ENCODE measurements at regions not wholly inside any gene's neighbourhood (a gene's known extent, or its start where the extent isn't known, plus 50 kb on each side); places are given as distances from the start of the nearest gene placed in this dataset.

GRCh38 chr3:177705976-177706823 is 508.9 kb upstream of the TBL1XR1 start:
- no peak overlapping the region for H2BK20ac ChIP-seq (ENCODE audit: low read length)
- H3K56ac ChIP-seq (replicated peaks; ENCODE audit: insufficient read length, low read depth, low read length) = no peak overlapping the region
- no peak overlapping the region for H2BK120ac ChIP-seq (replicated peaks; ENCODE audit: low read depth, low read length)
- no peak overlapping the region for H4K91ac ChIP-seq (replicated peaks; ENCODE audit: insufficient read length, low read length)
- H3K4me3 ChIP-seq (ENCODE audit: extremely low read depth in 1 of 4, insufficient read depth in 2 of 4, low read depth in 3 of 4, low read length in 4 of 4) = no peak overlapping the region
- H3K4me1 ChIP-seq (replicated peaks in 1 of 4; ENCODE audit: control insufficient read depth in 3 of 4, insufficient read depth in 4 of 4, low read length in 3 of 4) = no peaks in the 10 kb centered on the region
- ChIA-PET POLR2A (ENCODE audit: partially characterized antibody) (no interaction called here), CTCF (ENCODE audit: partially characterized antibody) (no interaction called here)
- H3K4ac ChIP-seq (replicated peaks; ENCODE audit: insufficient read length, low read depth, low read length) = no peak overlapping the region
- no peaks in the 10 kb centered on the region for H4K20me1 ChIP-seq (replicated peaks in 1 of 2; ENCODE audit: control insufficient read depth in 1 of 2, insufficient read depth in 2 of 2, low read length in 2 of 2)
- H3K27ac ChIP-seq (ENCODE audit: low read depth, low read length) = no peak overlapping the region
- WGBS, 2 experiments (ENCODE audit: extremely low coverage in 1 of 2, insufficient coverage in 1 of 2, insufficient read length in 1 of 2, insufficient replicate concordance in 2 of 2, low coverage in 1 of 2, low lambda C conversion rate in 2 of 2, missing lambda C conversion rate in 1 of 2) = 88% methylated on average over 4 of the region's 4 CpGs; no CpG with 5 or more reads in 1 of the 2 experiments
- H4K8ac ChIP-seq (ENCODE audit: extremely low read depth, insufficient read depth, low read length) = no peak overlapping the region
- no peak overlapping the region for H4K5ac ChIP-seq (ENCODE audit: insufficient read length, low read depth, low read length)
- no peaks in the 10 kb centered on the region for H3K79me1 ChIP-seq (ENCODE audit: low read depth, low read length)
- H3K23me2 ChIP-seq (ENCODE audit: low read depth, low read length) = no peaks in the 10 kb centered on the region
- no peak overlapping the region for H2AFZ ChIP-seq (ENCODE audit: low read length)
- H3K9ac ChIP-seq (replicated peaks in 1 of 4; ENCODE audit: extremely low read depth in 1 of 4, low read depth in 3 of 4, low read length in 3 of 4) = no peak overlapping the region
- H2BK5ac ChIP-seq (ENCODE audit: low read depth, low read length) = no peak overlapping the region
- no peak overlapping the region for H2AK5ac ChIP-seq (ENCODE audit: low read depth, low read length)
- TF ChIP-seq TBP (IDR thresholded peaks at IDR 0.05; ENCODE audit: low read depth, low read length) (no peak), SRF (IDR thresholded peaks at IDR 0.05; ENCODE audit: low read depth, low read length) (no peak), KDM4A (IDR thresholded peaks at IDR 0.05; ENCODE audit: low read depth, low read length, severe bottlenecking) (no peak), GTF2F1 (IDR thresholded peaks at IDR 0.05; ENCODE audit: borderline replicate concordance, low read depth, low read length) (no peak), RNF2 (IDR thresholded peaks at IDR 0.05; ENCODE audit: borderline replicate concordance, low read depth, low read length, missing control alignments, poor library complexity, severe bottlenecking) (no peak)
- no peaks in the 10 kb centered on the region for H3K27me3 ChIP-seq (replicated peaks in 1 of 4; ENCODE audit: control insufficient read depth in 3 of 4, extremely low read depth in 1 of 4, insufficient read depth in 3 of 4, low read length in 3 of 4)
- H3K18ac ChIP-seq (ENCODE audit: extremely low read depth, low read length) = no peak overlapping the region
- no peak overlapping the region for H2BK15ac ChIP-seq (ENCODE audit: low read length)
- no peak overlapping the region for H3K14ac ChIP-seq (ENCODE audit: insufficient read length)
- H3K23ac ChIP-seq (ENCODE audit: insufficient read length) = no peak overlapping the region
- H3K9me3 ChIP-seq (ENCODE audit: insufficient read depth in 2 of 2, low read depth in 1 of 2, low read length in 1 of 2) = no peaks in the 10 kb centered on the region
- DNase-seq (ENCODE audit: low read depth in 1 of 2, low spot score in 2 of 2) (no peak), FAIRE-seq (no peak)
- H3K4me2 ChIP-seq (ENCODE audit: insufficient read depth in 1 of 2, low read depth in 2 of 2, low read length in 2 of 2) = no peak overlapping the region
- H2BK12ac ChIP-seq (ENCODE audit: low read depth, low read length) = no peak overlapping the region
- H3K79me2 ChIP-seq (ENCODE audit: control insufficient read depth in 1 of 2, insufficient read depth in 2 of 2, low read length in 2 of 2) = no peaks in the 10 kb centered on the region
- H3K36me3 ChIP-seq (ENCODE audit: control insufficient read depth in 2 of 4, insufficient read depth in 4 of 4, low read length in 3 of 4) = no peaks in the 10 kb centered on the region
